SK-N-SH (cell line): ENCODE measurements at regions not wholly inside any gene's neighbourhood (a gene's known extent, or its start where the extent isn't known, plus 50 kb on each side); places are given as distances from the start of the nearest gene placed in this dataset.

Experiments
- CTCF ChIP-seq: fragments of 200-600 bp; sonication (generic); IDR thresholded peaks from 2 replicates; pipeline ENCODE4 v1.6.1; 2017; ENCODE audit warnings: antibody characterized with exemption, mild to moderate bottlenecking, moderate library complexity
- EZH2phosphoT487 ChIP-seq: fragments of 200-600 bp; sonication (generic); IDR thresholded peaks from 2 replicates; pipeline ENCODE4 v1.6.1; 2017; ENCODE audit warnings: low read depth, mixed run types, mild to moderate bottlenecking, antibody characterized with exemption, moderate library complexity, borderline replicate concordance
- FOSL2 ChIP-seq: IDR thresholded peaks from 2 replicates; pipeline ENCODE4 v1.4.0; 2012; ENCODE audit warnings: low read depth, mild to moderate bottlenecking, moderate library complexity, borderline replicate concordance
- FOXM1 ChIP-seq: IDR thresholded peaks from 2 replicates; pipeline ENCODE4 v1.4.0; 2012; ENCODE audit warnings: low read depth, mild to moderate bottlenecking
- GABPA ChIP-seq: IDR thresholded peaks from 2 replicates; pipeline ENCODE4 v1.4.0; 2012; ENCODE audit warnings: low read depth, mild to moderate bottlenecking
- MAX ChIP-seq: IDR thresholded peaks from 2 replicates; pipeline ENCODE4 v1.4.0; 2012; ENCODE audit warnings: low read depth
- NRF1 ChIP-seq: IDR thresholded peaks from 2 replicates; pipeline ENCODE4 v1.6.1; 2012; ENCODE audit warnings: low read depth, mild to moderate bottlenecking, low read length
- PBX3 ChIP-seq: IDR thresholded peaks from 2 replicates; pipeline ENCODE4; 2012
- POLR2AphosphoS5 ChIP-seq: IDR thresholded peaks from 2 replicates; pipeline ENCODE4 v1.6.1; 2012; ENCODE audit warnings: low read depth, low read length
- REST ChIP-seq: IDR thresholded peaks from 2 replicates; pipeline ENCODE4 v1.6.1; 2012; ENCODE audit warnings: mild to moderate bottlenecking, low read depth, low read length, moderate library complexity
- RXRA ChIP-seq: IDR thresholded peaks from 2 replicates; pipeline ENCODE4 v1.4.0; 2012; ENCODE audit warnings: low read depth, mild to moderate bottlenecking, borderline replicate concordance
- SMC3 ChIP-seq: IDR thresholded peaks from 2 replicates; pipeline ENCODE4 v1.6.1; 2012; ENCODE audit warnings: low read depth, low read length, improper control_type of control experiment
- USF2 ChIP-seq: fragments of 150-350 bp; IDR thresholded peaks from 2 replicates; pipeline ENCODE4 v1.6.1; 2017; ENCODE audit warnings: antibody characterized with exemption, low read length, low read depth, borderline replicate concordance

- TF ChIP-seq PBX3 (no peak), MAX (no peak), CTCF (no peak), GABPA (no peak), SMC3 (no peak), EZH2phosphoT487 (no peak), POLR2AphosphoS5 (no peak), FOXM1 (no peak), NRF1 (no peak), REST (no peak), FOSL2 (no peak), RXRA (no peak), USF2 (no peak)
Measured at GRCh38 chr6:144595266-144595665, 310.1 kb downstream of the UTRN start.
